MCF 10A (cell line): ENCODE measurements at regions not wholly inside any gene's neighbourhood (a gene's known extent, or its start where the extent isn't known, plus 50 kb on each side); places are given as distances from the start of the nearest gene placed in this dataset.

Experiments used
- BruUV-seq: library from RNA; stranded (reverse); fragments of 400-500 nt; replicated peaks from 2 replicates; lab custom pipeline; 2021; lab: Mats Ljungman, UMichigan
- CTCF ChIA-PET: fragments of 300-600 bp; sonication (Branson Sonifier 250); formaldehyde crosslinking; extraction: SDS; loops from one replicate; lab custom pipeline; 2021; ENCODE audit warnings: antibody characterized with exemption, inconsistent platforms; lab: Yijun Ruan, JAX
- POLR2A ChIA-PET: fragments of 300-600, 350-650 bp; sonication (Branson Sonifier 250); formaldehyde crosslinking; extraction: SDS; loops from one replicate; lab custom pipeline; 2020; ENCODE audit warnings: antibody characterized with exemption, inconsistent platforms; lab: Yijun Ruan, JAX
- DNase-seq: peaks from one replicate; pipeline ENCODE4 v3.0.0-alpha.2; 2018; ENCODE audit not compliant: unreplicated experiment
- H3K27ac Mint-ChIP-seq: one replicate; pipeline ENCODE4 v1.8.0; 2022; ENCODE audit warnings: mild to moderate bottlenecking, low read depth, mixed read lengths; ENCODE audit not compliant: unreplicated experiment
- H3K27me3 Mint-ChIP-seq: one replicate; pipeline ENCODE4 v1.8.0; 2022; ENCODE audit warnings: mixed read lengths; ENCODE audit not compliant: insufficient read depth, unreplicated experiment
- H3K36me3 Mint-ChIP-seq: one replicate; pipeline ENCODE4 v1.8.0; 2022; ENCODE audit warnings: mild to moderate bottlenecking, moderate library complexity, mixed read lengths; ENCODE audit not compliant: insufficient read depth, unreplicated experiment
- H3K4me1 Mint-ChIP-seq: one replicate; pipeline ENCODE4 v1.8.0; 2022; ENCODE audit warnings: mixed read lengths; ENCODE audit not compliant: insufficient read depth, unreplicated experiment
- H3K4me3 Mint-ChIP-seq: one replicate; pipeline ENCODE4 v1.8.0; 2022; ENCODE audit warnings: mild to moderate bottlenecking, moderate library complexity, mixed read lengths; ENCODE audit not compliant: unreplicated experiment
- H3K9me3 Mint-ChIP-seq: one replicate; pipeline ENCODE4 v1.8.0; 2022; ENCODE audit warnings: mixed read lengths; ENCODE audit not compliant: unreplicated experiment
- intact Hi-C: fragments of 100-400 bp; cut with micrococcal nuclease; formaldehyde crosslinking; loops from 2 replicates; pipeline ENCODE4 v1.14.1; 2022
- TF ChIP-seq, protein P1 (sequence below): fragments of 200-600 bp; IDR thresholded peaks from one replicate; pipeline ENCODE4 v1.8.0; 2022; ENCODE audit warnings: antibody characterized with exemption, mild to moderate bottlenecking; ENCODE audit not compliant: unreplicated experiment

GRCh38 chr7:21327422-21328409, 100.2 kb upstream of the SP4 start:
- Mint-ChIP-seq H3K4me3 (no peak overlapping the region), H3K27me3 (no peaks in the 10 kb centered on the region), H3K9me3 (no peaks in the 10 kb centered on the region), H3K27ac (no peak overlapping the region), H3K36me3 (no peaks in the 10 kb centered on the region), H3K4me1 (no peaks in the 10 kb centered on the region)
- TF ChIP-seq, protein P1, sequence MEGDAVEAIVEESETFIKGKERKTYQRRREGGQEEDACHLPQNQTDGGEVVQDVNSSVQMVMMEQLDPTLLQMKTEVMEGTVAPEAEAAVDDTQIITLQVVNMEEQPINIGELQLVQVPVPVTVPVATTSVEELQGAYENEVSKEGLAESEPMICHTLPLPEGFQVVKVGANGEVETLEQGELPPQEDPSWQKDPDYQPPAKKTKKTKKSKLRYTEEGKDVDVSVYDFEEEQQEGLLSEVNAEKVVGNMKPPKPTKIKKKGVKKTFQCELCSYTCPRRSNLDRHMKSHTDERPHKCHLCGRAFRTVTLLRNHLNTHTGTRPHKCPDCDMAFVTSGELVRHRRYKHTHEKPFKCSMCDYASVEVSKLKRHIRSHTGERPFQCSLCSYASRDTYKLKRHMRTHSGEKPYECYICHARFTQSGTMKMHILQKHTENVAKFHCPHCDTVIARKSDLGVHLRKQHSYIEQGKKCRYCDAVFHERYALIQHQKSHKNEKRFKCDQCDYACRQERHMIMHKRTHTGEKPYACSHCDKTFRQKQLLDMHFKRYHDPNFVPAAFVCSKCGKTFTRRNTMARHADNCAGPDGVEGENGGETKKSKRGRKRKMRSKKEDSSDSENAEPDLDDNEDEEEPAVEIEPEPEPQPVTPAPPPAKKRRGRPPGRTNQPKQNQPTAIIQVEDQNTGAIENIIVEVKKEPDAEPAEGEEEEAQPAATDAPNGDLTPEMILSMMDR: no peak
- no peak for DNase-seq
- ChIA-PET POLR2A (no interaction called here), CTCF (no interaction called here)
- intact Hi-C loops: no loop called here
- BruUV-seq: no TSS peak

- Mint-ChIP-seq H3K36me3 (peaks cover 2% of the 10 kb centered on the region), H3K4me1 (no peaks in the 10 kb centered on the region), H3K9me3 (no peaks in the 10 kb centered on the region), H3K27me3 (no peaks in the 10 kb centered on the region), H3K27ac (no peak overlapping the region), H3K4me3 (no peak overlapping the region)
- intact Hi-C loops: no loop called here
- DNase-seq: no peak
- TF ChIP-seq, protein P1: no peak
- POLR2A ChIA-PET: no interaction called here
- CTCF ChIA-PET: interaction anchor here (0.7 kb wide), 1 partner anchor 326 kb away, joined by 4 read pairs; no protein-coding TSS in a partner anchor
- BruUV-seq: no TSS peak
These were observed 97.3 kb upstream of the SP4 start for GRCh38 chr7:21330462-21331178.

DNA sequence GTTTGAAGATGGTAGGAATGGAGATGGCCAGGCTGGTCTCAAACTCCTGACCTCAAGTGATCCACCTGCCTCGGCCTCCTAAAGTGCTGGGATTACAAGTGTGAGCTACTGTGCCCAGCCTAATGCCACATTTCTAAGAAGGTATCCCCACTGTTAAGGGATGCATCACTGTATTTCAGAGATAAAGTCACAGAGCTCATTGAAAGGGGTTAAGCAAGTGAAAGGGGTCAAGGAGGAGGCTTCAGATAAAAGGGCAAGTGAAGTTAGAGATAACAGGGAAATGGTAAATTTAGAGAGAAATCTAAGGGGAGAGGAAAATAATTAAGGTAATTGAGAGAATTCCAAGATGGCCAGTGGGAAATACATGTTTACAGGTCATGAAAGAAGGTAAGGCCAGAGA, 93.0 kb upstream of the SP4 start:
- no peak for DNase-seq
- intact Hi-C loops: no loop called here
- TF ChIP-seq, protein P1: no peak
- Mint-ChIP-seq H3K27ac (no peak overlapping the region), H3K4me3 (no peak overlapping the region), H3K27me3 (no peaks in the 10 kb centered on the region), H3K9me3 (no peaks in the 10 kb centered on the region), H3K36me3 (peaks cover 6% of the 10 kb centered on the region), H3K4me1 (no peaks in the 10 kb centered on the region)
- ChIA-PET CTCF (no interaction called here), POLR2A (no interaction called here)
- no TSS peak for BruUV-seq

DNA sequence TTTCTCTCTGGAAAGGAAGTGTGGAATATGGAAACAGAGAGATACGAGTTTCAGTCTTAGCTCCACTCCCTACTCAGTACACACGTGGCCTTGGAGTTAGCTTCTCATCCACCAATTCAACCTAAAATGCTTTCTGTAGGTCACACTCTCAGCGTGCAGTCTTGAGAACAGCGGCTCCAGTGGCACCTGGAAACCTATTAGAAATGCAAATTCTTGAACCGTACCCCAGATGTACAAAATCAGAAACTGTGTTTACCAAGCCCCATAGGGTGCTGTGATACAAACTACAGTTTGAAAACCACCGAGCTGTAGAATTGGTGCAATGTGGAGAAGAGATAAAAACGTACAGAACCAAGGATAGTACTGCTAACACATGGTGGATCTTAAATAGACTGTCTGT, 91.1 kb upstream of the SP4 start:
- H3K4me1 Mint-ChIP-seq: no peaks in the 10 kb centered on the region
- intact Hi-C loops: no loop called here
- peaks cover 6% of the 10 kb centered on the region for H3K36me3 Mint-ChIP-seq
- no peaks in the 10 kb centered on the region for H3K9me3 Mint-ChIP-seq
- H3K4me3 Mint-ChIP-seq: no peak overlapping the region
- no TSS peak for BruUV-seq
- no peaks in the 10 kb centered on the region for H3K27me3 Mint-ChIP-seq
- ChIA-PET POLR2A (no interaction called here), CTCF (no interaction called here)
- no peak for DNase-seq
- TF ChIP-seq, protein P1: no peak
- no peak overlapping the region for H3K27ac Mint-ChIP-seq
